Cardiac muscle cell (in vitro differentiated cells and primary cell): ENCODE measurements at regions not wholly inside any gene's neighbourhood (a gene's known extent, or its start where the extent isn't known, plus 50 kb on each side); places are given as distances from the start of the nearest gene placed in this dataset.

Experiments used
- DNase-seq, 2 donors: peaks; one replicate each; pipeline versions ENCODE4 v3.0.0 to v3.0.0-alpha.2; 2010 to 2017; ENCODE audit warnings: low read depth in 1 of 2, low spot score in 1 of 2
- H3K27ac ChIP-seq: fragments of 200-600 bp; sonication (generic); 2 replicates; pipeline ENCODE4 v1.5.1; 2016
- H3K27me3 ChIP-seq: fragments of 200-600 bp; sonication (generic); 2 replicates; pipeline ENCODE4 v1.6.0; 2016; ENCODE audit warnings: control low read depth
- H3K36me3 ChIP-seq: fragments of 200-600 bp; sonication (generic); 2 replicates; pipeline ENCODE4 v1.5.1; 2016; ENCODE audit warnings: control low read depth
- H3K4me1 ChIP-seq: fragments of 200-600 bp; sonication (generic); 2 replicates; pipeline ENCODE4 v1.8.1; 2017; ENCODE audit warnings: low read depth, mild to moderate bottlenecking, mixed run types
- H3K4me3 ChIP-seq: fragments of 200-600 bp; sonication (generic); 2 replicates; pipeline ENCODE4 v1.5.1; 2016; ENCODE audit warnings: mild to moderate bottlenecking
- H3K9me3 ChIP-seq: fragments of 200-600 bp; sonication (generic); 2 replicates; pipeline ENCODE4 v1.5.1; 2017; ENCODE audit warnings: low read depth, mild to moderate bottlenecking, control low read depth
- TF ChIP-seq, protein P1 (sequence below): IDR thresholded peaks from 2 replicates; pipeline ENCODE4 v1.5.1; 2012; ENCODE audit warnings: low read depth, mild to moderate bottlenecking, low read length

DNA sequence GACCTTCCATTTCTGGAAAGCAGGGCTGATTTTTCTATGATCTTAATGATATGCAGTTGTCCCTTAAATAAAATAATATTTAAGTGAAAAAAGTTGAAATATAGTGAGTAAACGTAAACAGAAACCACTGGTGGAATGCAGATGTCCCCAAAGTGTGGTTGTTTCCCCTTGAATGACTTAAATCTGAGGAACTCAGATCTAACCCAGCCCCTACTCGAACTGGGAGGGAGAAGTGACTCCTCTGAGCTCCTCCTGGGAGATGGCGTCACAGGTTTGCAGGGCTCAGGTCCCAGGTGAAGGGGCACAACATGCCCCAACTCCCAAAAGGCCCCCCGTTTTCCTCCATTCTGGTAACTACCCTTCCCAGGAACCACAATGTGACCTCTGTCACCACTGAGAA, 142.8 kb downstream of the IRF8 start:
- Histone ChIP-seq H3K4me3 (no peak overlapping the region), H3K27me3 (no peaks in the 10 kb centered on the region), H3K4me1 (peaks cover 37% of the 10 kb centered on the region), H3K27ac (no peak overlapping the region), H3K9me3 (no peaks in the 10 kb centered on the region), H3K36me3 (no peaks in the 10 kb centered on the region)
- TF ChIP-seq, protein P1, sequence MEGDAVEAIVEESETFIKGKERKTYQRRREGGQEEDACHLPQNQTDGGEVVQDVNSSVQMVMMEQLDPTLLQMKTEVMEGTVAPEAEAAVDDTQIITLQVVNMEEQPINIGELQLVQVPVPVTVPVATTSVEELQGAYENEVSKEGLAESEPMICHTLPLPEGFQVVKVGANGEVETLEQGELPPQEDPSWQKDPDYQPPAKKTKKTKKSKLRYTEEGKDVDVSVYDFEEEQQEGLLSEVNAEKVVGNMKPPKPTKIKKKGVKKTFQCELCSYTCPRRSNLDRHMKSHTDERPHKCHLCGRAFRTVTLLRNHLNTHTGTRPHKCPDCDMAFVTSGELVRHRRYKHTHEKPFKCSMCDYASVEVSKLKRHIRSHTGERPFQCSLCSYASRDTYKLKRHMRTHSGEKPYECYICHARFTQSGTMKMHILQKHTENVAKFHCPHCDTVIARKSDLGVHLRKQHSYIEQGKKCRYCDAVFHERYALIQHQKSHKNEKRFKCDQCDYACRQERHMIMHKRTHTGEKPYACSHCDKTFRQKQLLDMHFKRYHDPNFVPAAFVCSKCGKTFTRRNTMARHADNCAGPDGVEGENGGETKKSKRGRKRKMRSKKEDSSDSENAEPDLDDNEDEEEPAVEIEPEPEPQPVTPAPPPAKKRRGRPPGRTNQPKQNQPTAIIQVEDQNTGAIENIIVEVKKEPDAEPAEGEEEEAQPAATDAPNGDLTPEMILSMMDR, result no peak
- DNase-seq, result no peak

DNA sequence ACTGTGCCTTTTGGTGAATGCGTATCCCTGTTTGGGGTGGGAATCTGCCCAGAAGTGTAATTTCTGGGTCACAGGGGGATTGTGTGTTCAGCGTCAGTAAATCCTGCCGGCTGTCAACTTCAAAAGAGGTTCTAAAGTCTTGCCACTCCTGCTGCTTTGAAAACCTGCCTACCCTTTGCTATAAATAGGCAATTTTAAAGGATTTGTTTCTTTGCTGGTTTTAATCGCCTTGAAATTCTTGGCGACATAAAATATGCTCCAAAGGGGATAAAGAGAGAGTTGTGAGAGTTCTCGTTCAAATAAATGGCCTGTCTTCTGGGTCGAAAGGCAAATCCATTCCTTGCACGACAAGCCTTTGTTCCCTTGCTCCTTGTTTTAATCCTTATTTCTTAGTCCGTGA, 143.4 kb downstream of the IRF8 start:
- H3K27me3 ChIP-seq, result no peaks in the 10 kb centered on the region

DNA sequence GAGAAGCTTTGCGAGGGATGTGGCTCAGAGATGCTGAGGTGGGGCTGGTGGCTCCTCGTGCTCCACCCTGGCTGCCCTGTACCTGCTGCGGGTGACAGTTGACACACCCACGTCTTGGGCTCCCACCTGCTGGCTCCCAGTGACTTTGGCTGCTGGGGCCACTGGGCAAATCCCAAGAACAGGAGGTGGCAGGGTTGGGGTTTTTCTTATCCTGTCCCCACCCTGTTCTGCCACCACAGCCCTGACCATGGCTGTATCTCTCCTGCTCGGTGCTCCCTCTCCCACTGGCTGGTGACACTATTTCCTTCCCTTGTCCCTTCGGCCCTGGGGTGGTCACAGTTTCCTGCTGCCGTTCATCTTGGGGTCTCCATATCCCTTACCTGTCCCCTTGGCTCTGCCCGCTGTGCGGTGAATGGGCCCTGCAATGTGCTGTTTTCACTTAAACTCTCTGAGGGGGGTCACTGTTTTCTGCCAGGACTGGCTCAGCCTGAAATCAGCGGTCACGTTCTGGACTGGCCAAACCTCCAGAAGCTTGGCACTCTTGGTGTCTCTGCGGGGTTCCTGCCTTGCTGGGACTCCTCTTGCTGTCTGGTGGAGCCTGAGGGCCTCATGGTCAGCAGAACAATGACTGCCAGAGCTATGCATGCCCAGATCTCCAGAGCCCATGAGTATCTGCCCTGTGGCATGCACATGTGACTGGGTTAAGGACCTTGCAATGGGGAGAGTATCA, 144.2 kb downstream of the IRF8 start:
- H3K4me1 ChIP-seq, result peaks cover 42% of the 10 kb centered on the region
- H3K27me3 ChIP-seq, result no peaks in the 10 kb centered on the region
- no peak overlapping the region for H3K4me3 ChIP-seq
- no peaks in the 10 kb centered on the region for H3K36me3 ChIP-seq
- TF ChIP-seq, protein P1, result no peak
- H3K9me3 ChIP-seq, result no peaks in the 10 kb centered on the region
- no peak for DNase-seq
- no peak overlapping the region for H3K27ac ChIP-seq

More for the DNA sequence above, 143.4 kb downstream of the IRF8 start:
- Histone ChIP-seq H3K27ac (peak overlapping the region; percentile 1), H3K4me1 (peaks cover 43% of the 10 kb centered on the region), H3K9me3 (no peaks in the 10 kb centered on the region), H3K4me3 (no peak overlapping the region), H3K36me3 (no peaks in the 10 kb centered on the region)
- TF ChIP-seq, protein P1, result no peak
- DNase-seq, result no peak

DNA sequence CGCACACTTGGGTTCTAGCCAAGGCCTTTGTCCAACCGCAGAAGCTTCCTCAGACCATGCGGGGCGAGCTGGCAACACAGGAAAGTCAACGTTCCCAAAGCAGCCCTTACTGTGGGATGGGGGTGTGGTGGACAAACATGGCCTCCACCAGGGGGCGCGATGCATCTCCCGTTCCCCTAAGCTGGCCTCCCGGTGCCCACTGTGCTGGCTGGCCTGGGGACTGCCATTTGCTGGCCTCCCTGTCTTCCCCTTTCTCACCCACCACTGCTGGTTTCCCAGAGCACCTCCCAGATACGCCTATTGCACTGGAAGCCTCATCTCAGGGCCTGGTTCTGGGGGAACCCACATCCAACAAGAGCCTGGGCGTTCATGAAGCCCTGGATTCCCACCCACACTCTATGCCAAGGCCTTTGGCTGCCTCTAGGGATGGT, 145.3 kb downstream of the IRF8 start:
- Histone ChIP-seq H3K9me3 (no peaks in the 10 kb centered on the region), H3K27ac (no peak overlapping the region), H3K4me1 (peaks cover 37% of the 10 kb centered on the region), H3K27me3 (no peaks in the 10 kb centered on the region), H3K36me3 (no peaks in the 10 kb centered on the region), H3K4me3 (no peak overlapping the region)
- TF ChIP-seq, protein P1, result peak; percentile 73
- DNase-seq, result peak; percentile 64 to 72

DNA sequence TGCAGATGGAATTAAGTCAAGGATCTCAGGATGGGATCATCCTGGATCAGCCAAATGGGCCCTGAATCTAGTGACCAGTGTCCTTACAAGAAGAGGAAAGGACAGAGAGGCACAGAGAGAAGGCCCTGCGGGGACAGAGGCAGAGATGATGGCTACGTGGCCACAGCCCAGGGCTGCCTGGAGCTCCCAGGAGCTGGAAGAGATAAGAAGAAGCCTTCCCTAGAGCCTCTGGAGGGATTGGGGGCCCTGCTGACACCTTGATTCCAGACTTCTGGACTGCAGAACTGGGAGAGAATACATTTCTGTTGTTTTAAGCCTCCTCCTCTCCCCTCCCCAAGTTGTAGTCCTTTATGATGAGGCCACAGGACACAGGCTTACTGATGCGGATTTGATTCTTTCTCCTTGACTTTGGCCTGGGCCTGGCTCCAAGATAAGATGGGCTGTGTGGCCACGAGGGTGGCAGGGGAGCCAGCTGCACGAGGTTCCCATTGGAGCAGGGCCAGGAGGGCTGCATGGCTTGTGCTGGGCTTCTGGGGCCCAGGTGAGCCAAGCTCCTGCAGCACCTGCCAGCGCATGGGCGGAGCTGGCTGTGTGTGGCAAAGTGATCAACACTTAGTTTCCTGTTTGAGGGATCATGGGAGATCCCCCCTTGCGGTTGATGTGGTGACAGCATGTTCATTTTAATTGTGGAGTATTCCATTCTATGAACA, 146.1 kb downstream of the IRF8 start:
- Histone ChIP-seq H3K36me3 (no peaks in the 10 kb centered on the region), H3K4me1 (peaks cover 37% of the 10 kb centered on the region), H3K9me3 (no peaks in the 10 kb centered on the region), H3K27me3 (no peaks in the 10 kb centered on the region), H3K27ac (no peak overlapping the region), H3K4me3 (no peak overlapping the region)
- no peak for DNase-seq
- TF ChIP-seq, protein P1, result no peak
